Ovary (tissue), 7 donors: ENCODE measurements at regions not wholly inside any gene's neighbourhood (a gene's known extent, or its start where the extent isn't known, plus 50 kb on each side); places are given as distances from the start of the nearest gene placed in this dataset.

Source experiments
- DNase-seq, 5 donors: peaks; one replicate each; pipeline ENCODE4 v3.0.0-alpha.2; 2019 to 2020
- H3K27ac ChIP-seq, 2 donors: fragments of 200-600 bp; one replicate each; pipeline versions ENCODE4 v1.5.1 to v1.8.0; 2019 to 2022
- H3K27me3 ChIP-seq: fragments of 200-600 bp; one replicate; pipeline ENCODE4 v1.8.0; 2022
- H3K36me3 ChIP-seq: fragments of 200-600 bp; sonication (generic); one replicate; pipeline ENCODE4 v1.5.1; 2019
- H3K4me1 ChIP-seq: one replicate; pipeline ENCODE4 v1.8.1; 2013; ENCODE audit warnings: mild to moderate bottlenecking, moderate library complexity; ENCODE audit not compliant: insufficient read depth
- H3K4me3 ChIP-seq: fragments of 200-600 bp; sonication (generic); one replicate; pipeline ENCODE4 v1.5.1; 2017
- H3K9me3 ChIP-seq, 2 donors: fragments of 200-600 bp in 1 of 2; sonication (generic) in 1 of 2; one replicate each; pipeline versions ENCODE4 v1.5.1 to v1.8.1; 2013 to 2019; ENCODE audit warnings: mild to moderate bottlenecking in 1 of 2, moderate library complexity in 1 of 2
- CTCF ChIP-seq, 3 donors: fragments of 450-650 bp in 2 of 3; fragments of 200-600 bp in 1 of 3; IDR thresholded peaks; one replicate each; pipeline versions ENCODE4 v1.5.1 to v1.8.0; 2016 to 2022; ENCODE audit warnings: antibody characterized with exemption in 3 of 3, mild to moderate bottlenecking in 1 of 3
- EP300 ChIP-seq: sonication (generic); formaldehyde crosslinking; IDR thresholded peaks from one replicate; pipeline ENCODE4 v1.6.1; 2017; ENCODE audit warnings: antibody characterized with exemption
- POLR2A ChIP-seq: fragments of 450-650 bp; IDR thresholded peaks from one replicate; pipeline ENCODE4 v1.6.1; 2017; ENCODE audit warnings: antibody characterized with exemption, mild to moderate bottlenecking, moderate library complexity
- WGBS, 3 donors: extraction: QIAGEN DNeasy Blood & Tissue Kit in 1 of 3; methylation state at CpG; one replicate each; pipeline versions ENCODE4 v1.1.5 to v1.1.7; 2013 to 2017; 5-methylcytosine and 5-hydroxymethylcytosine counted together
- intact Hi-C, 4 donors: fragments of 100-400 bp; cut with DNase I; formaldehyde crosslinking; loops; one replicate each; pipeline versions ENCODE4 v1.11.0 to v1.15.1; 2022 to 2023
- donor health status: DM: no; HTN: no; CAD: no; lungs with moderate emphysema.
- donor health status: DM: no; HTN: no; CAD: no.
- donor health status: Bipolar disorder and iron deficiency.
- donor health status: DM: no; HTN: no; CAD: no.
- donor health status: DM: yes; HTN: yes; CAD: no.

GRCh38 chr1:198947456-198947855 lies 308.6 kb downstream of the PTPRC start:
- Histone ChIP-seq H3K4me1 (no peaks in the 10 kb centered on the region), H3K27ac (no peak overlapping the region), H3K27me3 (no peaks in the 10 kb centered on the region), H3K9me3 (no peaks in the 10 kb centered on the region), H3K36me3 (no peaks in the 10 kb centered on the region), H3K4me3 (no peak overlapping the region)
- no peak for DNase-seq
- TF ChIP-seq CTCF (IDR thresholded peaks at IDR 0.05) (no peak), EP300 (no peak), POLR2A (no peak)
- intact Hi-C loops = no loop called here
- 73 to 88% (median 78%) methylated on average over 1 of the region's 1 CpG for WGBS, 3 donors

- no peaks in the 10 kb centered on the region for H3K4me1 ChIP-seq
- 95 to 96% (median 95%) methylated on average over 28 of the region's 28 CpGs for whole genome bisulfite sequencing, 3 donors
- TF ChIP-seq POLR2A (no peak), CTCF (IDR thresholded peaks at IDR 0.05) (no peak), EP300 (no peak)
These were observed 310.2 kb downstream of the PTPRC start for GRCh38 chr1:198948895-198949659.

GRCh38 chr1:198950036-198950435 lies 311.2 kb downstream of the PTPRC start:
- no peak for DNase-seq
- no peaks in the 10 kb centered on the region for H3K27me3 ChIP-seq
- 89 to 96% (median 96%) methylated on average over 3 of the region's 3 CpGs for WGBS, 3 donors
- no peaks in the 10 kb centered on the region for H3K4me1 ChIP-seq
- intact Hi-C loops = no loop called here
- no peak overlapping the region for H3K4me3 ChIP-seq
- H3K9me3 ChIP-seq = no peaks in the 10 kb centered on the region
- no peak for TF ChIP-seq CTCF (IDR thresholded peaks at IDR 0.05)
- no peak for TF ChIP-seq EP300
- no peak for TF ChIP-seq POLR2A
- H3K27ac ChIP-seq = no peak overlapping the region
- no peaks in the 10 kb centered on the region for H3K36me3 ChIP-seq

More at GRCh38 chr1:198948895-198949659, 310.2 kb downstream of the PTPRC start:
- H3K27me3 ChIP-seq = no peaks in the 10 kb centered on the region
- no peak for DNase-seq
- no peaks in the 10 kb centered on the region for H3K36me3 ChIP-seq
- H3K4me3 ChIP-seq = no peak overlapping the region
- no peak overlapping the region for H3K27ac ChIP-seq
- intact Hi-C loops = no loop called here
- no peaks in the 10 kb centered on the region for H3K9me3 ChIP-seq

- no peaks in the 10 kb centered on the region for H3K9me3 ChIP-seq
- intact Hi-C loops = no loop called here
- no peak for DNase-seq
- no peak overlapping the region for H3K4me3 ChIP-seq
- H3K4me1 ChIP-seq = no peaks in the 10 kb centered on the region
- no peak for TF ChIP-seq POLR2A
- TF ChIP-seq CTCF (IDR thresholded peaks at IDR 0.05) = no peak
- no peak for TF ChIP-seq EP300
- H3K27ac ChIP-seq = no peak overlapping the region
- H3K27me3 ChIP-seq = no peaks in the 10 kb centered on the region
- no peaks in the 10 kb centered on the region for H3K36me3 ChIP-seq
These were observed 316.2 kb downstream of the PTPRC start for GRCh38 chr1:198955085-198955484.
